ENCODE measurements at regions not wholly inside any gene's neighbourhood (a gene's known extent, or its start where the extent isn't known, plus 50 kb on each side); places are given as distances from the start of the nearest gene placed in this dataset.
"Not testable (repeated sequence)": the region's sequence is repeated elsewhere in the genome, so short reads cannot be mapped to it uniquely, and the experiment has no call there.

DNA sequence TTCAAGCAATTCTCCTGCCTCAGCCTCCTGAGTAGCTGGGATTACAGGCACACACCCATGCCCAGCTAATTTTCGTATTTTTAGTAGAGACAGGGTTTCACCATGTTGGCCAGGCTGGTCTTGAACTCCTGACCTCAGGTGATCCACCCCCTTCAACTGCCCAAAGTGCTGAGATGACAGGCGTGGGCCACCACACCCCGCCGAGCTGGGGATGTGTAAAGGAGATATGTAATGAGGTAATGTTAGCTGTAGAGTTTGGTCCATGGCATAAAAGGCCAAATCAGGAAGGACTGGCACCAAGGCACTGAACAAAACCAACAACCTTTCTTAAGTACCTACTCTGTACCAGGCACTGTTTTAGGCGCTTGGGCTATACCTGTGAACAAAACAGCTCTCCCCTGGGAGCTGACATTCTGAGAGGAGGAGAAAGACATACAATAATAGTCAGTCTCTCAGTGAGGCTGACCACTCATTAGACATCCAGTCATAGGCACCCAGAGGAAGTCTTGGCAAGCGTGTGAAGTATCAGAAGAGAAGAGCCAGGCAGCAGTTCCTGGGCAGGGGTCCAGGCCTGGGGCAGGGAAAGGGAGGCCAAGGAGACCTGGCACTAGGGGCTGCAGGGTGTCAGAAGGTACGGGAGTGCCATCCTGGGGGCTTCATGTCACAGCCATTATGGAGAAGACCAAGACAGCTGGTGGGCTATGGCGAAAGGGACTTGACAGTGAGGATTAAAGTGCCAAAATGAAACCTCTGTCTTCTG lies 164.8 kb upstream of the DTNBP1 start:
- no peak for DNase-seq

DNA sequence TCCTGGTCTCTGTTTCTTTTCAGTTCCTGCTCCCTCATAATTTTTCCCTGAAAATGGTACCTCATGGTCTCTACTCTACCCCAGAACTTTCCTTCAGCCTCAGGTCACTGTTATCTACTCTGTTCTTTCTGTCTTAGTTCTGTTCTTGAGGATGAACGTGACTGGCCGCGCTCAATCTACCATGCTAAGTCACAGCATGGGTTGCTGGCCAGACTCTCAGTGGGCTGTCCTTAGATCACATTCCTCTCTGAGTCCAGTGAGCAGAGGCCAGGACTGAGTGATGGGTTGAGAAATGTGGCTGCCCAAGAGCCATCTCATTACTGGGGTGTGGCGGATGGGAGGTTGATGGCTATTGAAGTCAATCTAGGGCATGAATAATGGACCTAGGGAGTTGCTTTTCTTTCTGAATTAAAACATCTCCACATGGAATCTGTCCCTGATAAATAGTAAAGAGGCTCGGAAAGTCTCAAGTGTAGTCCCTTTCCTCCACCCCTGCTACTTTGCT lies 164.0 kb upstream of the DTNBP1 start:
- no peak for DNase-seq

DNA sequence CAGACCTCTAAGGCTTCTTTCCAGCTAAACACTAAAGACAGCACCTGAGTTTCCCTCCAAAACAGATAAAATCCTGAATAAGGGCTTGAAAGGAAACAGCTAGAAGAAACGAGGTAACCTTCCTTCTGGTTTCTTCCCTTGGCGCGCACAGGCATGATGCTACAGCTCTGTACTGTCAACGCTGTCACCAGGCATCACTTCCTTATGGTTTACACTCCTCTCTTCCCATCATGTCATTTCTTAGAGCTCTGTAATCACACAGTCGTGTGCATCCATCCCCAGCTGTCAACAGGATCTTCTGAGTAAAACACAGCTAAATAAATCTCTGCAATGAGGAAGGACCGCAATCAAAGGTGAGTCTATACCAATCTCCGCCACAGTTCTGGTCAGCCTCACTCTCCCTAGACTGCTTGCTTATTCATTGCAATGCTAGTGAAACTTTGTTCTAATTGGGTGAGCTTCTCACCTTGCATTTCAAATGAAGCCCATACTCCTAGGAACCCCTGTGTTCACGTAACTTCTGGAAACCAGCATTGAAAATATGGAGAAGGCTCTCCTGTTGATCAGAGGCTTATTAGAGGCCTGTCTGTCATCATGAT lies 162.6 kb upstream of the DTNBP1 start:
- DNase-seq = no peak

DNA sequence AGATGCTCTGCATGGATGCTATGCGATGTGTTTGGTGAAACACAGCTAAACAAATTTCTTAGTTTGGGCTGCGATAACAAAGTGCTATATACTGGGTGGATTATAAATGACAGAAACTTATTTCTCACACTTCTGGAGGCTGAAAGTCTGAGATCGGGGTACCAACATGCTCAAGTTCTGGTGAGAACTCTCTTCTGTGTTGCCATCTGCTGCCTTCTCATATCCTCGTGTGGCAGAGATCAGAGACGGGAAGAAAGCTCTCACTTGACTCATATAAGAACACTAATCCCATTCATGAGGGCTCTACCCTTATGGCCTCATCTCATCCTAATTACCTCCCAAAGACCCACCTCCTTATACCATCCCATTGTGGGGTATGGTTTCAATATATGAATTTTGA lies 162.0 kb upstream of the DTNBP1 start:
- no peak for DNase-seq

DNA sequence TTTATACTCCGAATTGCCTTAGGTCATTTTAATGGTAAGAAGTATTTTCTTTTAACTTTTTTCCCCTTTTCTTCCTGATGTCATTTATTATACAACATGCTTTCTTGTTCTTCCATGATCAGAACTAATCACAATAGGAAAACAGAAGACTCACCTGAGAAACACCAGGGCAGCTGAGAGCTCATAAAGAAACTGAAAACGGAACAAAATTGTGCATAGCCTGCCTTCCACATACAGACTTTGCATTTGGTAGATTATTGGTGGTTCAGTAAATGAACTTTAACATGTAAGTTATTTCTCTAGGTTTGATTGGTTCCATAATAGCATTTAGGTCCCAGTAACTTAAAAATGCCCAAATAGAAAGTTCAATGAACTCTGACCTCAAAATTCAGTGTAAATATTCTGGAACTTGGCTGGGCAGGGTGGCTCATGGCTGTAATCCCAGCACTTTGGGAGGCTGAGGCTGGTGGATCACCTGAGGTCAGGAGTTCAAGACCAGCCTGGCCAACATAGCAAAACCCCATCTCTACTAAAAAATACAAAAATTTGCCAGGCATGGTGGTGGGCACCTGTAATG lies 161.1 kb upstream of the DTNBP1 start:
- DNase-seq = no peak

DNA sequence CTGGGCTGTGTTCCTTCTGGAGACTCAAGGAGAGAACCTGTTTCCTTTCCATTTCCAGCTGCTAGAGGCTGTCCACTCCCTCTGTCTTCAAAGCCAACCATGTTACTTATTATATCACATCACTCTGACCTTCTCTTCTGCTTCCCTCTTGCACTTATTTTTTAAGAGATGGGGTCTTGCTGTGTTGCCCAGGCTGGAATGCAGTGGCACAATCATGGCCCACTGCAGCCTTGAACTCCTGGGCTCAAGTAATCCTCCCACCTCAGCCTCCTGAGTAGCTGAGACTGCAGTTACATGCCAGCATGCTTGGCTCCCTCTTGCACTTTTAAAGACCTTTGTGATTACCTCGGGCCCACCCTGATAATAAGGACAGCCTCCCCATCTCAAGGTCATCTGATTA lies 160.0 kb upstream of the DTNBP1 start:
- no peak for DNase-seq

DNA sequence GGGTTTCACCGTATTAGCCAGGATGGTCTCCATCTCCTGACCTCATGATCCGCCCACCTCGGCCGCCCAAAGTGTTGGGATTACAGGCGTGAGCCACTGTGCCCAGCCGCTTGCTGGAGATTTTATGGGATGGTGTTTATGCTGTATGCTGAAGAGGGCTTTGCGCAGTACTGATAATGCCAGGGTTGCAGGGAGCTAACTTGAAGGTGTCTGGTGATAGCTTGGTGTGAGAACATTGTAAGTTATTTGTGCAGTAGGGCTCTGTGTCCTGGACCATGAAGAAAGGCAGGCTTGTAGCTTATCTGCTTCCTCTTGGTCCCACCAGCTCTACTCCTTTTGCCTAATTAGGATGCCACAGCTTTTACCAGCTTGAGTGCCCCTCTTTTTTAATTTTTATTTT lies 157.0 kb upstream of the DTNBP1 start:
- DNase-seq = no peak

DNA sequence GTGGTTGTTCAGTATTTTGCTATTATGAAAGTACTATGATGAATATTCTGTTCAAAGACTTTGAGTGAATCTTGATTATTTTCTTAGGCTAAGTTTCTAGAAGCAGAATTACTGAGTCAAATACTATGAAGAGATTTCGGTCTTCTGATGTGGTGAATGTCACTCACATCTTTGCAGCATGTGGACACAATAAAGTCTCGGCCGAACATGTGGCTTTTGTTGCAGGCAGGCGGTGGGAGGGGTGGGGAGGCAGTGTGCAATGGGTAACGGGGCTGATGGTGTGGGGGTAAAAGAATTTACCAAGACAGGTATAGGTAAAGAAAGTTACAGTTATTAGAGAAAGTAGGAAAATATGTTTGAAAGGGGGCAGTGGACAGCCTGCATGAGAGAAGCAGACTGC lies 156.4 kb upstream of the DTNBP1 start:
- DNase-seq = no peak

DNA sequence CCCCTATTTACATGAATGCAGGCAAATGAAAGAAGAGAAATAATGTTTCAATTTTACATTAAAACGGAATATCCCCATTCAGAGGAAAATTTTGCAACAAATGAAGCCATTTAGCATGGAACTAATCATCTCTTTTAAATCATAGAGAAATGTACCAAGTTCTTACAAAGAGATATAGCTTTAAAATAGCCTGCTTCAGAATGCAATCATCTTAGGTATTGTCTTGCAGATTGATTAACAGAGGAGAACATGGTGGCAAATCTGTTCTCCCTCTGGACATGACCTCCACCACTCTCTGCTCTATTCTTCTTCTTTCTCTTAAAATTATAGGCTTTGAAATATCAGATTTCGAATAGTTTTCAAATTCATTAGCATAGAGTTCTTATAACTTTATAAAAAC lies 155.7 kb upstream of the DTNBP1 start:
- no peak for DNase-seq

DNA sequence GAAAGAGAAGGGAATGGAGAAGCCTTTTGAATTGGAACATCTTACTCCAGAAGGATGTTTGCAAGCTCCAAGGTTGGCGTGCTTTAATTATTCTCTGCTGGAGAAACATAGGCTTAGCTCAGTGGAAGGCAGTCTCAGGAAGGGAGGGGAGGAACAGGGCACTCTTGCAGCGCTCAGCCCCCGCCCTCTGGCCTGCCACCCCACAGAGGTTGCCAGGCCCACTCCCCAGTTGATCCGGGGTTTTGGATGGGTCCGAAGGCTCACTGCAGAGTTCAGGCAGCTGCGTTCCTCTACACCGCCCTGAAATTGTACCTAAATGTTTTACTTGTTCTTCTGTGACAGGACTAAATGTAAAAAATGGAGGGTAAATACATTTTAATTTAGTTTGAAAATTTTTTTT lies 155.2 kb upstream of the DTNBP1 start:
- DNase-seq = no peak

DNA sequence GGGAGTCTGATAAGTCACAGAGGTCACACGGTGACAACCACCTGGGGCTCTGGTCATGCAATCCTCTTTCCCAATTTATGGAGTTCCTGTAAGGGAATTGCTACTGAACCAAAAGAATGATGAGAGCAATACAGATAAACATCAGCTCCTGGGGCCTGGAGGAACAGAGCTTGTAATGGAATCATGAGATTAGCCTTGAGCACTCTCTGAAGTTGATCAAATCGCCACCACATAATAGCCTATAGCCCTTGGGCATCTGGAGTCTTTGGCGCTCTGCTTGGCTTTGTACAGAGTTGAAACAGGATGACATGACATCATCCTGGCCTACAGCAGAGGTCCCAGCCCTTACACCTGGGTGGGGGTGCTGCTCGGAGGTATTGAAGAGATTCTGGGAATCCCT lies 154.3 kb upstream of the DTNBP1 start:
- no peak for DNase-seq

DNA sequence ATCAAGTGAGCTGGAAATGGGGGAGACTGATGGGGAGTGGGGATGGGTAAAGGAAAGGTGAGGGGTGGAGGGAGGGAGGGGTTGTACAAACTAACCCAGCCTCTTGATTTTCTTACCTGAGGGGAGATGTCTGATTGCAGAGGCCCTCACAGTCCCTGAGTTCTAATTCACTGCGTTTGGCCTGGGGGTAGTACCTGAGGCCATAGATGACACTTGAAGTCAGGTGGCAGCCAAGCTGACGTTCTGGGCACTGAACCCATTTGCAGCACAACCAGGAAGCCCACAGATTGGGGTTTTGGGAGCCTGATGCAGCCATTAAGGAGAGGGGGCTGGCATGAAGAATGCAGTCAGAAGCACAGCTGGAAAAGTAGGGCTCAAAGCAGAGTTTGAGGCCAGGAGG lies 153.8 kb upstream of the DTNBP1 start:
- DNase-seq = no peak

DNA sequence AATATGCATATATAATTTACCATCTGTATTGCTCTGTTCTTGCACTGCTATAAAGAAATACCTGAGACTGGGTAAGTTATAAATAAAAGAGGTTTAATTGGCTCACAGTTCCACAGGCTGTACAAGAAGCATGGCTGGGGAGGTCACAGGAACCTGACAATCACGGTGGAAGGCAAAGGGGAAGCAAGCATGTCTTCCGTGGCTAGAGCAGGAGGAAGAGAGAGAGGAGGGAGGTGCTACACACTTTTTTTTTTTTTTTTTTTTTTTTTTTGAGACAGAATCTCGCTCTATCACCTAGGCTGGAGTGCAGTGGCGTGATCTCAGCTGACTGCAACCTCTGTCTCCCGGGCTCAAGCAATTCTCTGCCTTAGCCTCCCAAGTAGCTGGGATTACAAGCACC lies 150.9 kb upstream of the DTNBP1 start:
- not testable (repeated sequence) for DNase-seq

DNA sequence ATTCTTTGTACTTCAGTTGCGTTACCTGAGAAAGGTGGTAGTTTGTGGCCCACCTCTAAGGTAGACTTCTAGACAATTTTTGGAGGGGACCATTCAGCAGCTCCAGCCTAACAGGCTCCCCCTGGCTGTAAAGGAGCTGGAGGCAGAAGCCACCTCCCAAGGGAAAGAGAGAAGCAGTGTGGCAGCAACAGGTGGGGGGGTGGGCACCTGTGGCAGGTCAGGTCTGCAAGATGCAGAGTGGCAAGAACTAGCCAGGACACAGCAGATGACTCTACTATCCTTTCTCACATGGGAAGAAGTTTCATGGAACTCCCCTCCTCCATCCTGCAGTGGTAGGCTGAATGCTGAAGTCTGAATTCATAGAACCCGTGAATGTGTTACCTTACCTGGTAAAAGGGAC lies 148.3 kb upstream of the DTNBP1 start:
- no peak for DNase-seq

DNA sequence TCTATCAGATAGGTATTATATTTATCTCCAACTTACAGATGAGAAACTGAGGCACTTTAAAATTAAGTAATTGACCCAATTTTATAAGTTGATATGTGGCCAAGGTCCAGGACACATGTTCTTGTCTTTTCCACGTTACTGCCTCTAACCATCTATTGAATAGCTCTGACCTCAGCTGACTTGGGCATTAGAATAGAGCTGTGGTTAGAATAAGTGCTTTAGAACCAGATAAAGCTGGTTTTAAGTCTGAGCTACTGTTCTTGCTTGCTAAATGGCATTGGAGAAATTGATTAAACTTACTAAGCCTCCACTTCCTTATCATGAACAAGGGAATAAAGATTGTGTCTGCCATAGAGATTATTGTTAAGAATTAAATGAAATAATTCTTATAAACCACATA lies 147.8 kb upstream of the DTNBP1 start:
- no peak for DNase-seq

DNA sequence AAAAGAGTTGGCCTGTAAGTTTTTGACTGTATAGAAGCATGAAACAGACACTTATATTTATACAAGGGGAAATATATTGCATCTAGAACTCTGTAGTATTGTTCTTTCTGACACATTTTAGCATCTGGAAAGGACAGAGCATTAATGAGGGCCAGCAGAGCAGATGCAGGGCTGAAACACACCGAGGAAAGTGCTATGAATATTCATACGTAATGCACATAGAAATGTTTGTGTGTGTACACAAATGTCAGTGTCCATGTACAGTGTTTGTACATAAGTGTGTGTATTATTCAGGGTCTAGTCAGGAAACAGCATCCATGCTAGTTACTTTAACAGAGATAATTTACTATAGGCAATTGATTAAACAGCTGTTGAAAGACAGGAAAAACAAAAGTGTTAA lies 146.5 kb upstream of the DTNBP1 start:
- DNase-seq = no peak

DNA sequence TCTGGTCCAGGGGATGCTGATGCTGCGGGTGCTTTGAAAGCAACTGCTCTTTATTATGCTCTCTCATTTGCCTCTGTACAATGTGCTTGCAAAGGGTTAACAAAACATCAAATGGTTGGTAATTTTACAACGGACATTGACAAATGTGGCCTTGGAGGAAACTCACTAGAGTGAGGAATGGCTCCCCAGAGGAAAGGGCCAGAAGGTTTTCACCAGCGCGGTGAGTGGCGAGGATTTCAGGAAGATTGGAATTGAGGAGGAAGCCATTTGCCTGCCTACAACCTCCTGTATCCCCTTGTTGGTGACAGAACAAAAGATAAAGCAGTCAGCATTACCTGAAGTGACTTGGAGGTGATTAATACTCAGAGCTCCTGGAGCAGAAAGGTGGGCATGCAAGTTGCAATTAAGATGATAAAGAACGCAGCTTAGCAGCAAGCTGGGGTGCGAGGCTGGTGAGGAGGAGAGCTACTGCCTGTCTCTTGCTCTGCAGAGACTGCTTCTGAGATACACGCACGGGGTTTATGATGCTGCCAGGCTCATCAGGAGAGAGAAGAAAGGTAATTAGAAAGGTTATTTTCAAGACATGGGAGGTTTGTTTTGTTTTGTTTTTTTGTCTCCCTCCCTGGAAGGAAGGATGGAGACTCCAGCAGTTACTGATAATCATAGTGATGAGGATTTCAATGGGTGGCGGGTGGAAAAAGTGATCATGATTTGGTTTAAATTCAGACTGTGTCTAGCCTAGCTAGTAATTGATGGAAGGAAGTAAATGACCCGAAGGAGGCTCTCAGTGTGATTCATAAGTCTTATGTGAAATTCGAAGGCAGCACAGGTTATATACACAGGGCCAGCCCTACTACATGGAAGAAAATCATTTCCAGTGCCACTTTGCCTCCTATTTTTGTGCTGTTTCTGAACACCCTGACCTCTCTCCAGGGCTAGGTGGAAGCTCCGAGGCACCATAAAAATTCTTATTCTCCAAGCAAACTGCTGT lies 141.6 kb upstream of the DTNBP1 start:
- DNase-seq = peak; percentile 14 to 40

DNA sequence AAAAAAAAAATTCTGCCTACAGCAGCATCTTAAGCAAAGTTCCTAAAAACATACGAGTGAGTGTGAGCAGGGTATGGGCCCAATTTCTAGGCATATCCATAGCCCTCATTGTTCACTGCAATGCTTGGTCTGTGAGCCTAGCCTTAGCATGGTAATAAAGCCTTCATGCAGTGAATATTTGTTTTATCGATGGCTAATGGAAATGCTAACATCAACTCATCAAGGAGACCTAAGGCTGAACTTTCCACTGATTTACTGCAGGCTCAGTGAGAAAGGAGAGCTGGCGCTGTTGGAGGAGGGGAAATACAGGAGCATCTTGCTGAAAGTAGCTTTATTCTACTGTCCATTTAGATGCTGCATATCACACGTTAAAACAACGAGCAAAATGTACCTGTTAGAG lies 139.6 kb upstream of the DTNBP1 start:
- DNase-seq = no peak

DNA sequence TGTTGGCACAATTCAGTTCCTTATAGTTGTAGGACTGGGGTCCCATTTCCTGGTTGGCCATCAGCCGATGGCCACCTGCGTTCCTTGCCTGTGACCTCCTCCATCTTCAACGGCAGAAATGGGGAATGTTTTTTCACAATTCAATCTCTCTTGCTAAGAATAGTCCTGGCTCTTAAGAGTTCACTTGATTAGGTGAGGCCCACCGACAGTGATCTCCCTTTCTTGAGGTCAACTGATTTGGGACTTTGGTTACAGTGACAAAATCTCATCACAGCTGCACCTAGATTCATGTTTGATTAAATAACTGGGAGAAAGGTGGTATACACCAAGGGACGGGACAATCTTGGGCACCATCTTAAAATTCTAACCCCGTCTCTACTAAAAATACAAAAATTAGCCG lies 139.1 kb upstream of the DTNBP1 start:
- no peak for DNase-seq

DNA sequence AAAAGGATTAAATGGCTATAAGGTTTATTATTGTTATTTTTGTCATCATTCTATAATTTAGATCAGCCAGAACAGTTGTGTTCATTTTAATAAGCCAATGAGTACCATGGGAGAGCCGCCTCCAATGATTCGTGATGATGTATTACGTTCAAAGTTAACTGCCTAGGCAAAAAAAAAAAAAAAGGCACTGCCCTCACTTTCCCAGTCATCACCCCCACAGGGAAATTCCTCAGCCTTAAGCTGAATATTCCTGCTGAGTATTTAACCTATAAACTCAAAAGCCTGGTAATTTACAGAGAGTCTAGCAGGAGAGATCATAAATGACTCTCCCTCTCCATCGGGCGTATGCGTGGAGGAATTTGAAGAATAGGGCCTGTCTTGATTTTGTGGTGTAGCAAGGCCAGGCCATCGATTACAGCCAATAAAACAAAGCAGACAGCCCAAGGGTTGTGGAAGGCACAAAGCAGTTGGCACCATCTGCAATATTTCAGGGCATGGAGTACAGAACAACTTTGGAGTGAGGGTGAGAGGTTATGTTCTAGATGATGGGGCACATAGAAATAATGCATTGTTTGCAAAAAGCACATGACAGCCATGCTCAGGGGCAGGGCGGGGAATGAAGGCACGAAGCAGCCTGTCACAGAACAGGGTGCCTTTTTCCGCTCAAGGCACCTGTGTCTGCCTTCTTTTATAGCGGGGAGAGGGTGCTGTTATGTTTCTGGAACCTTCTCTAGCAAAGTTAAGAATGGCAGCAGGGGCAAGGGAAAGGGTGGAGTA lies 138.2 kb upstream of the DTNBP1 start:
- no peak for DNase-seq

DNA sequence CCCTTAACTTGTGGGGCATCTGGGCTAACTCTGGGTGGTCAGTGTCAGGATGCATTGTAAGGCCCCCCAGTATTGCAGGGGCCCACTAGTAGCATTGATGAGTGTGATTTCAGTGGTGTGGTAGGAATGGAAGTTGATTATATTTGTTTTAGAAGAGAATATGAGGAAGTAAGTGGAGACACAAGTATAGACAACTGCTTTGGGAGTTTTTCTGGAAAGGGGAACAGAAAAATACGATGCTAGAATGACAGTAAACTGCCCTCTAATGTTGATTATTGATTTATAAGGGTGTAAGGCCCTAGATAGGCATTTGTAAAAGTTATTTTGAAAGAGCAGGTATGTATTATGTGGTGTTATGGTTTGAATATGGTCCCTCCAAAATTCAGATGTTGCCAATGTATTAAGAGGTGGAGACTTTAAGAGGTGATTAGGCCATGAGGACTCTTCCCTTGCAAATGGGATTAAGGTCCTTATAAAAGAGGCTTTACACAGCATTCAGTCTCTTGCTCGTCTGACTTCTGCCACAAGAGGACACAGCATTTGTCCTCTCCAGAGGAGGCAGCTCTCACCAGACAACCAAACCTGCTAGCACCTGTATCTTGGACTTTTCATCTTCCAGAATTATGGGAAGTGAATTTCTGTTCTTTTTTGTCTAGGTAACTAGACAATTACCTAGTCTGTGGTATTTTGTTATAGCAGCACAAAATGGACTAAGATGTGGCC lies 135.9 kb upstream of the DTNBP1 start:
- DNase-seq = no peak

DNA sequence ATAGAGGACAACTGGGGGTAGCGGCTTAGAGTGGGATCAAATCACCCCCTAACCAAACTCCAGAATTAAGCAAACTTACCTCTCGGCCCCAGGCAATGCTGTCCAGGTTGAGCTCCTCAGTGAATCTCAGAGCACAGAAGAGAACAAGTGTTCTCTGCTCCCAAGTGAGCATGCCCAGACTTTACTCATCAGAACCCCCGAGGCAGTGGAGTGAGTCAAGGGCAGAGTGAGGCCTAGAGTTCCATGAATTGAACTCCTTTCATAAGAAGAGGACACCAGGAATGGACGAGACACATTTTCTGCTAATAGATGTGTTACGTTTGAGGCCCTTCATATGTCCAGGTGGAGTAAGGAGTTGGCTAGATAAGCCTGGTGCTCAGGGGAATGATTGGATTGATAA lies 134.0 kb upstream of the DTNBP1 start:
- no peak for DNase-seq
